ENCODE measurements at regions not wholly inside any gene's neighbourhood (a gene's known extent, or its start where the extent isn't known, plus 50 kb on each side); places are given as distances from the start of the nearest gene placed in this dataset.

DNA sequence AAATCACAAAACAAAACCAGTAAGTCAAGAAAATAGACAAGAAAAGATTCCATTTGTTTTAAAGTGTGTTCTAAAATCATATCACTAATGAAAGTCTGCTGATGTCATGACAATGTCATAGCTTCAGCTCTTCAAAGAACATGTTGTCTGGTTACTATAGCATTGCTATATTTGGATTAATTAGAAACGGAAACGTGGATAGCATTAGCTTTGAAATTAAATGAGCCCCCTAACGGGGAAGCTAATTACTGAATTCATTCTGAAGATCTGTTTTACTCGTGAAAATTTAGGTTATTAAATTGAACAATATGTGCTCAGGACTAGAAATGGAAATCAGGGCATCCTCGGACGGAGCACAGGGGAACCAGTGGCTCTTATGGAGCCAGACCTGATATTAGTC is 316.7 kb upstream of the AGTR1 start:
- intact Hi-C loops (cut with micrococcal nuclease) = no loop called here
- no peak for DNase-seq (ENCODE audit: low spot score)
- Mint-ChIP-seq H3K36me3 (ENCODE audit: low read depth) (no peaks in the 10 kb centered on the region), H3K9me3 (no peaks in the 10 kb centered on the region), H3K4me3 (ENCODE audit: low read depth) (no peak overlapping the region), H3K27ac (no peak overlapping the region), H3K4me1 (ENCODE audit: low read depth) (no peaks in the 10 kb centered on the region), H3K27me3 (ENCODE audit: low read depth) (no peaks in the 10 kb centered on the region)

DNA sequence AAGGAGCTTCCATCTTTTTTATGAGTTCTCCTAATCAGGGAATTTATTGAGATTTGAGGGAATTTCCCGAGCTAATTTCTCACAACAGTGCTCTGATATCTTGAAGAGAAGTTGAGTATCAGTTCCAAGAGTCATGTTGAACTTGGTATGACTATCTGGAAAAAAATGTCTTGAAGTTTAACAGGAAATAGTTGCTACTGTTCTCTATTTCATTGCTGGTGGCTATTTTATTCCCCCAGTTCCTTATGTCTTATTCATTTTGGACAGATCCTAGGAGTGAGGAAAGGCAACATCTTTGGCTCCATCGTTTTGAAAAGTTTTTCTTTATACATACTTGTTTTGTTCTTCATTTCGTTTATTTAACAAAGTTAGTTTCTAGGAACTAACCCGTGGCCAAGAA is 307.8 kb upstream of the AGTR1 start:
- H3K27me3 Mint-ChIP-seq (ENCODE audit: low read depth) = no peaks in the 10 kb centered on the region
- intact Hi-C loops (cut with micrococcal nuclease) = no loop called here
- no peak for DNase-seq (ENCODE audit: low spot score)
- H3K36me3 Mint-ChIP-seq (ENCODE audit: low read depth) = no peaks in the 10 kb centered on the region
- no peak overlapping the region for H3K4me3 Mint-ChIP-seq (ENCODE audit: low read depth)
- no peaks in the 10 kb centered on the region for H3K4me1 Mint-ChIP-seq (ENCODE audit: low read depth)
- peaks cover 6% of the 10 kb centered on the region for H3K9me3 Mint-ChIP-seq
- no peak overlapping the region for H3K27ac Mint-ChIP-seq

DNA sequence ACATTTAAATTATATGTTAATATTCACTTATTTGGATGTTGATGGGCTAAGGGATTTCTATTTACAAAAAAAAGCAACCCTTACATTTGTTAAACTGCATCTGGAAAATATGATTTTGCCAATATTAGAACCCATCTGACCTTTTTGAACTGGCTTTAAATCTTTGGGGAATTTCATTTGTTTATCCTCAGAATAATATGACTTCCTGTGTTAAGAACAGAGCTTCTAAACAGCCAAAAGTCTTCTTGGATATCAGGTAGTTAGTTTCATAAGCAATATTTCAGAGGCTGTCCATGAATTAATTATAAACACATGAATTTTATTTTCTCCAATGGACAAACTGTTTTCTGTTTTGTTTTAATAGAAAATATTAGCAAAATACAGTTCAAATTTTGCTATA is 301.9 kb upstream of the AGTR1 start:
- intact Hi-C loops (cut with micrococcal nuclease) = no loop called here

DNA sequence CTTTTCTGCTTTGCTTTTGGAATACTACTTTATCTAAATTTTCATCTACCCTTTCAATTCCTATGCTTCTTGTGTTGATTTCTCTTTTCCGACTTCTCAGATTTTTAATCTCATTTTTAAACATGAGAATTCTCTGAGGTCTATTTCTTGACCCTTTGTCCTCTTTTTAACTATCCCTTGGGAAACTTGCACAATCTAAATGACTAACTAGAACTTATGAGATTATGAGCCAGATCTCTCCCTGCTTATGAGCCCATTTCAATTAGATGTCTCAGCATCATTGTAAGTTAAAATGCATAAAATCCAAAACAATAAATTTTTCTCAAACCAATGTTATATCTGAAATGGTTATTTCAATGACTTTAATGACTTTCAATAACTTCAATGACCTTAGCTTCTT is 296.9 kb upstream of the AGTR1 start:
- intact Hi-C loops (cut with micrococcal nuclease) = no loop called here
- Mint-ChIP-seq H3K36me3 (ENCODE audit: low read depth) (no peaks in the 10 kb centered on the region), H3K9me3 (no peaks in the 10 kb centered on the region), H3K4me1 (ENCODE audit: low read depth) (no peaks in the 10 kb centered on the region), H3K27me3 (ENCODE audit: low read depth) (no peaks in the 10 kb centered on the region), H3K4me3 (ENCODE audit: low read depth) (no peak overlapping the region), H3K27ac (no peak overlapping the region)
- DNase-seq (ENCODE audit: low spot score) = no peak

More for the DNA sequence above, 301.9 kb upstream of the AGTR1 start:
- Mint-ChIP-seq H3K9me3 (no peaks in the 10 kb centered on the region), H3K4me1 (ENCODE audit: low read depth) (no peaks in the 10 kb centered on the region), H3K36me3 (ENCODE audit: low read depth) (no peaks in the 10 kb centered on the region), H3K27me3 (ENCODE audit: low read depth) (no peaks in the 10 kb centered on the region), H3K27ac (no peak overlapping the region), H3K4me3 (ENCODE audit: low read depth) (no peak overlapping the region)
- no peak for DNase-seq (ENCODE audit: low spot score)

DNA sequence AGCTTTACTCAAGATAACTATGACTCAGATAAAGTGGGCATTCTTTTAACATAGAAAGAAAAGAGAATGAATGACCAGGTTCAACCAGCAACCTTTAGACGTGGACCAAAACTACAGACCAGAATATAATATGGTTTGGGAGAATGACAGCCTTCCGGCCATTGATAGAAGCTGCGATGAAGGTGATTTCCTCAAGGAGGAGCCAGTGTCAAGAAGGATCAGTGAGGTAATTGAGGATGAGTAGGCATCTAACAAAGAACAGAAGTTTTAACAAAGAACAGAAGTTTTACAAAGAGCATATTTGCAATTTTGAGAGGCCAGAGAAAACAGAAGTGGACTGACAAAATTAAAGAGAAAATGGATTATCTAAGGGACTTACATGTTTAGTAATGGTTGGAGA is 289.0 kb upstream of the AGTR1 start:
- H3K4me1 Mint-ChIP-seq (ENCODE audit: low read depth) = no peaks in the 10 kb centered on the region
- H3K27ac Mint-ChIP-seq = no peak overlapping the region
- no peaks in the 10 kb centered on the region for H3K27me3 Mint-ChIP-seq (ENCODE audit: low read depth)
- no peak overlapping the region for H3K4me3 Mint-ChIP-seq (ENCODE audit: low read depth)
- intact Hi-C loops (cut with micrococcal nuclease) = no loop called here
- peaks cover 4% of the 10 kb centered on the region for H3K9me3 Mint-ChIP-seq
- no peak for DNase-seq (ENCODE audit: low spot score)
- H3K36me3 Mint-ChIP-seq (ENCODE audit: low read depth) = no peaks in the 10 kb centered on the region

DNA sequence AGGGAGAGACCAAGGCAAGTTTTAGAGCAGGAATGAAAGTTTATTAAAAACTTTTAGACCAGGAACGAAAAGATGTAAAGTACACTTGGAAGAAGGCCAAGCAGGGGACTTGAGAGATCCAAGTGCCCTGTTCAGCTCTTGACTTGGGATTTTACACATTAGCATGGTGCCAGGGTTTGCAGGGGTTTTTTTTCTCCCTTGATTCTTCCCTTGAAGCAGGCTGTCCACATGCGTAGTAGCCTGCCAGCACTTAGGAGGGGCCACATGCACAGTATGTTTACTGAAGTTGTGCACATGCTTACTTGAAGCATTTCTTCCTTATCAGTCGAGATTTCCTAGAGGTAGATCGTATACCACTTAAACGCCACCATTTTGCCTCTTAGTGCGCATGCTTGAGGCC is 277.5 kb upstream of the AGTR1 start:
- no peak for DNase-seq (ENCODE audit: low spot score)
- Mint-ChIP-seq H3K4me3 (ENCODE audit: low read depth) (no peak overlapping the region), H3K36me3 (ENCODE audit: low read depth) (no peaks in the 10 kb centered on the region), H3K27me3 (ENCODE audit: low read depth) (no peaks in the 10 kb centered on the region), H3K9me3 (peaks cover 3% of the 10 kb centered on the region), H3K27ac (no peak overlapping the region), H3K4me1 (ENCODE audit: low read depth) (no peaks in the 10 kb centered on the region)
- intact Hi-C loops (cut with micrococcal nuclease) = no loop called here

DNA sequence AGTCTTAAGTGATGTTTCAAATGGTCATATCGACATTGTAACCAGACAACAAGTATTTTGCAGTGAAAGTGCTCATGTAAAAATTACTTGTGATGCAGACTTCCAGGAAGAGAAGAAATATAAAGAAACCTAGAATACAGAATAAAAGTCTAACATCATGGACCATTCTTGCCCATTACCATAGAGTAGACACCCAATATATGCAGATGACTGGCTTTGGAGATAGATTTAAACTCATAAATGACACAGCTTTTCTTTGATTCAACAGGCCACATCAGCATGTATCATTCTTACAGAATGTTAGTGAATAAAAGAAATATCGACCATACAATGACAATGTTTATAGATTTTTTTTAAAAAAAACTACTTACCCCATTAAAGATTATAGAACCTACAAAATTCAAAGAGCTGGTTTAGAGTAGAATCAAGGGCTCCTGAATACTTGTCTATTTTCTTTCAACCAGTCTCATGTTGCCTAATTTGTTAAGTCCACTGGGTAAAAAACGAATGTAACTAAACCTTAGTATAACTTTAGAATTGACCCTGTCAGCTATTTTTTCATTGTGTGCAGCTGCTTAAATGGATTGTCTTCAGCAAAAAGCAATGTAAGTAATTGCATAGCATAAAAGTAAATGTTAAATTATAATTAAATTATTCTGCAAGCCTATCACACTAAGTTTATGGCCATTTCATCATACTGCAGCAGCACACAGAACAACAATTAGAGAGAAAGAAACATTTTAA is 268.7 kb upstream of the AGTR1 start:
- H3K27ac Mint-ChIP-seq = no peak overlapping the region
- H3K36me3 Mint-ChIP-seq (ENCODE audit: low read depth) = no peaks in the 10 kb centered on the region
- no peaks in the 10 kb centered on the region for H3K27me3 Mint-ChIP-seq (ENCODE audit: low read depth)
- H3K4me1 Mint-ChIP-seq (ENCODE audit: low read depth) = no peaks in the 10 kb centered on the region
- intact Hi-C loops (cut with micrococcal nuclease) = no loop called here
- no peak overlapping the region for H3K4me3 Mint-ChIP-seq (ENCODE audit: low read depth)
- no peak for DNase-seq (ENCODE audit: low spot score)
- H3K9me3 Mint-ChIP-seq = peaks cover 3% of the 10 kb centered on the region

DNA sequence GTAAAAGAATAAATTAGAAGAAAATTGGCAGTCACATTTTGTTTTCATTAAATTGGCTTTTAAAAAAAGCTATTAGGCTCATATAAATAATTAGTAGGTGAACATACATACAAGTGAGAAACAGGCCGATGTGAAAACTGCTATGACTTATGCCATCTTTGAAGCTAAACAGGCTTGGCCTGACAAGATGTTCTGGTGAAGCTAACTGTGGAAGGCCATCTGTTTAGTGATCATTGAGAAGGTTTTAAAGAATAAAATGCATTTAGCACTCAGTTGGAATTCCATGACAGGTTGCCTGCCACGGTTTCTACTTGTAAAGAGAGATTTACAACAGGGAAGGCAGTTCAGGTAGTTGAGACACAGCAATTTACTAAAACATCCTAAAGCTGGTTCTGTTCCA is 264.0 kb upstream of the AGTR1 start:
- Mint-ChIP-seq H3K4me1 (ENCODE audit: low read depth) (no peaks in the 10 kb centered on the region), H3K27me3 (ENCODE audit: low read depth) (no peaks in the 10 kb centered on the region), H3K27ac (no peak overlapping the region), H3K9me3 (peaks cover 3% of the 10 kb centered on the region), H3K36me3 (ENCODE audit: low read depth) (no peaks in the 10 kb centered on the region), H3K4me3 (ENCODE audit: low read depth) (no peak overlapping the region)
- intact Hi-C loops (cut with micrococcal nuclease) = no loop called here
- no peak for DNase-seq (ENCODE audit: low spot score)

DNA sequence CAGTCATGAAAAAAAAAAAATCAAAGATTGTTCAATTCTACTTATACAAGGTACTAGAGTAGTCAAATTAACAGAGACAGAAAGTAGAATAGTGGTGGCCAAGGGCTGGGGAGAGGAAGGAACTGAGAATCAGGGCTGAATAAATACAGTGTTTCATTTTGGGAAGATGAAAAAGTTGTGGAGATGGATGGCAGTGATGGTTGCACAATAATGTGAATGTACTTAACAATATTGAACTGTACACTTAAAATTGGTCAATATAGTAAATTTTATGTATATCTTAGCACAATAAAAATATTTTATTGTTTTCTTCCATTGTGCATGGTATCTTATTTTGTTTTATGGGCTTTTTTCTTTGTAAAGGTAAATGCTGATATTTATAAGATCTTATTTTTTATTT is 262.2 kb upstream of the AGTR1 start:
- H3K9me3 Mint-ChIP-seq = peaks cover 3% of the 10 kb centered on the region
- DNase-seq (ENCODE audit: low spot score) = no peak
- H3K4me3 Mint-ChIP-seq (ENCODE audit: low read depth) = no peak overlapping the region
- no peaks in the 10 kb centered on the region for H3K4me1 Mint-ChIP-seq (ENCODE audit: low read depth)
- no peak overlapping the region for H3K27ac Mint-ChIP-seq
- H3K36me3 Mint-ChIP-seq (ENCODE audit: low read depth) = no peaks in the 10 kb centered on the region
- intact Hi-C loops (cut with micrococcal nuclease) = no loop called here
- H3K27me3 Mint-ChIP-seq (ENCODE audit: low read depth) = no peaks in the 10 kb centered on the region

DNA sequence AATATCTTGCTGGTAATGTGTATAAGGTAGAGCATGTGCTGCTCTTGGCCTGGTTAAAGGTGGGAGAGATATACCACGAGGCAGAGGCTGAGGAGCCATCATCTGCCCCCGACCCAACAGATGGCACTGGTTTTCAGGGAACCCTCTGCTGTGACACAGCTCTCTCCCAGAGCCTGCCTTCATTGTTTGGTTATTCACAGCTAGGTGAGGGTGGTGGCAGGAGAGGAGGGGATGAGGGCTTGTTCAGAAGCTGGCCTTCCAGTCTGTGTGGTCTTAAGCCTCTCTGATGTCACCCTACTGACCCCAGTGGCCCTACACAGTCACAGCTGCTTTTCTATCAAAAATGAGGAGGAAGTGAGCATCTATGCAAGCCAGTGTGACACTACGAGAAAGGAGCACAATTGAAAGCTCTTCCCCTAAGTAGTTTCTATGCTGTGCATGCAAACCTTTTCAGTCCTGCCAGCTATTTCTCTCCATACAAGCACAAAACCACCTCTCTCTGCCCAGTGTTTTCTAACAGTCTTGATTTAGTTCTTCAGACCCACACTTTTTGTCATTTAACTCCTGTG is 258.4 kb upstream of the AGTR1 start:
- Mint-ChIP-seq H3K27ac (no peak overlapping the region), H3K36me3 (ENCODE audit: low read depth) (no peaks in the 10 kb centered on the region), H3K4me1 (ENCODE audit: low read depth) (no peaks in the 10 kb centered on the region), H3K27me3 (ENCODE audit: low read depth) (no peaks in the 10 kb centered on the region), H3K4me3 (ENCODE audit: low read depth) (no peak overlapping the region), H3K9me3 (no peaks in the 10 kb centered on the region)
- DNase-seq (ENCODE audit: low spot score) = no peak
- intact Hi-C loops (cut with micrococcal nuclease) = no loop called here

DNA sequence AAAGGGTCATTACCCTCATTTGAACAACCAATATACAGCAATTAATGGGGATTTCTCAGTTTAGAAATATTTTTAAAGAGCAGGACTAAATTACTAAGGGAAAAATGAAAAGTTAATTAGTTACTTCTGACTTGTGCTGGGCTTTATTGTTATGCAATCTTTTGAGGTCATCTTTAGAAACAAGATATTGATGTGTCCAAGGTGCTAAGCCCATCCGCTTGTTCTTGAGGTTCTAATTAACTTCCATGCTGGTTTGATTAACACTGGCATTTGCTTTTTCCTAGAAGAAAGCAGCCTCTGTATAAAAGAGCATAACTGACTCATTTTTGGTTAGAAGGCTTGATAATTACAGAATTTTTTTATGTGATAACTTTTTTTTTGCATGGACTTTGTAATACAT is 256.5 kb upstream of the AGTR1 start:
- no peaks in the 10 kb centered on the region for H3K27me3 Mint-ChIP-seq (ENCODE audit: low read depth)
- no peaks in the 10 kb centered on the region for H3K9me3 Mint-ChIP-seq
- H3K4me3 Mint-ChIP-seq (ENCODE audit: low read depth) = no peak overlapping the region
- DNase-seq (ENCODE audit: low spot score) = no peak
- H3K36me3 Mint-ChIP-seq (ENCODE audit: low read depth) = no peaks in the 10 kb centered on the region
- intact Hi-C loops (cut with micrococcal nuclease) = no loop called here
- H3K27ac Mint-ChIP-seq = no peak overlapping the region
- H3K4me1 Mint-ChIP-seq (ENCODE audit: low read depth) = no peaks in the 10 kb centered on the region

DNA sequence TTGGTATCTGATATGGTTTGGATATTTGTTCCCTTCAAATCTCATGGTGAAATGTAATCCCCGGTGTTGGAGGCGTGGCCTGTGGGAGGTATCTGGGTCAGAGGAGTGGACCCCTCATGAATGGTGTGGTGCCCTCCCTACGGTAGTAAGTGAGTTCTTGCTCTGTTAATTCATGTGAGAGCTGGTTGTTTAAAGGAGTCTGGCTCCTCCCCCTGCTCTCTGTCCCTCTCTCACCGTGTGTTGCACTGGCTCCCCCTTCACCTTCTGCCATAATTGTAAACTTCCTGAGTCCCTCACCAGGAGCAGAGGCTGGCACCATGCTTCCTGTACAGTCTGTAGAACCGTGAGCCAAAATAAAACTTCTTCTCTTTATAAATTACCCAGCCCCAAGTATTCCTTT is 246.9 kb upstream of the AGTR1 start:
- intact Hi-C loops (cut with micrococcal nuclease) = no loop called here
- Mint-ChIP-seq H3K4me1 (ENCODE audit: low read depth) (no peaks in the 10 kb centered on the region), H3K27me3 (ENCODE audit: low read depth) (no peaks in the 10 kb centered on the region), H3K27ac (no peak overlapping the region), H3K36me3 (ENCODE audit: low read depth) (no peaks in the 10 kb centered on the region), H3K9me3 (no peaks in the 10 kb centered on the region), H3K4me3 (ENCODE audit: low read depth) (no peak overlapping the region)
- DNase-seq (ENCODE audit: low spot score) = no peak

DNA sequence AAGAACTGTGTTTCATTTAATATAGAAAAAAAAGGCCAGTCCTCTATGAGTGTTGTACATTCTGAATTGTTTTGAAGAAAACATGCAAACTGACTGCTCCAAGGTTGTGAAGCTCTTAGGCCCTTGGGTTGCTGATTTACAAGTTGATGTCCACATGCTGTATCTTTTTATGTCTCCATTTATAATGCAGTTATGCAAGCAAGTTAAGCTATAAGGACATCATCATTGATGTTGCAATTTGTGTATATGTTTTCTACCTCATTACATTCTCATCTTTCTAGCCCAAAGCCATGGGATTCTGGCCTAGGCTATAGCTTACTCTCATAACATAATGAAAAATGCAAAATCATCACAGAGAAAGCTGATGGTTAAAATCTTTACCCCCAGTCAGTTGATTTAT is 245.7 kb upstream of the AGTR1 start:
- H3K36me3 Mint-ChIP-seq (ENCODE audit: low read depth) = no peaks in the 10 kb centered on the region
- H3K27me3 Mint-ChIP-seq (ENCODE audit: low read depth) = no peaks in the 10 kb centered on the region
- intact Hi-C loops (cut with micrococcal nuclease) = no loop called here
- no peak overlapping the region for H3K27ac Mint-ChIP-seq
- no peak for DNase-seq (ENCODE audit: low spot score)
- H3K4me1 Mint-ChIP-seq (ENCODE audit: low read depth) = no peaks in the 10 kb centered on the region
- no peak overlapping the region for H3K4me3 Mint-ChIP-seq (ENCODE audit: low read depth)
- no peaks in the 10 kb centered on the region for H3K9me3 Mint-ChIP-seq

DNA sequence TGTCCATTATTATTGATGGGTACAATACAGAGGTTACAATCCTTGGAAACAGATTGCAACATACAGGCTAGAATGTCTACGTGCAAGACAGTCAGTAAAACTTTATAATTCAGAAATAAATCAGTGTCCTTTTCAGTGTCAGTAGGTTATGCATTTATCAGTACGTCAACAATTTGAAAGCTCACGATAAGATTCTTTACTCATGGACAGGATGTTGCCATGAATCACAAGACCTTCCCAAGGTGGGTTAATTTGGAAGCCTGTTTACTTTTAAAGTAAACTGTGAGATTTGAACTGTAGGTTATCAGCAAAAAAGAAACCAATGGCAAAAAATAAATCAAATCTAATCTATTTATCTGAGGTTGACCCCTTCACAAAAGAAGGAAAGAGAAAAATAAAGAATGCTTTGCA is 243.9 kb upstream of the AGTR1 start:
- no peaks in the 10 kb centered on the region for H3K4me1 Mint-ChIP-seq (ENCODE audit: low read depth)
- H3K4me3 Mint-ChIP-seq (ENCODE audit: low read depth) = no peak overlapping the region
- no peak overlapping the region for H3K27ac Mint-ChIP-seq
- no peak for DNase-seq (ENCODE audit: low spot score)
- H3K27me3 Mint-ChIP-seq (ENCODE audit: low read depth) = no peaks in the 10 kb centered on the region
- intact Hi-C loops (cut with micrococcal nuclease) = no loop called here
- no peaks in the 10 kb centered on the region for H3K9me3 Mint-ChIP-seq
- no peaks in the 10 kb centered on the region for H3K36me3 Mint-ChIP-seq (ENCODE audit: low read depth)

Data from activated T-helper 2 cell treated with anti-CD3 and anti-CD28 coated beads, Interferon-gamma antibody, Interleukin-2, Interleukin-4, amounts not matched to agents 10 μg/mL and 5 μg/mL and 100 μg/mL, durations not matched to agents 14 hours and 24 hours and 36 hours (primary cell).